Astrocyte (in vitro differentiated cells and primary cell): ENCODE measurements at regions not wholly inside any gene's neighbourhood (a gene's known extent, or its start where the extent isn't known, plus 50 kb on each side); places are given as distances from the start of the nearest gene placed in this dataset.

Experiments used
- EZH2 ChIP-seq: IDR thresholded peaks from 2 replicates; pipeline ENCODE4 v1.6.1; 2012; ENCODE audit warnings: mild to moderate bottlenecking, low read length, inconsistent platforms; ENCODE audit not compliant: insufficient read depth
- TF ChIP-seq, protein P1 (sequence below): IDR thresholded peaks from 2 replicates; pipeline ENCODE4 v1.5.1; 2011; ENCODE audit warnings: low read depth, mild to moderate bottlenecking, inconsistent platforms, low read length, moderate library complexity; ENCODE audit not compliant: insufficient read depth

DNA sequence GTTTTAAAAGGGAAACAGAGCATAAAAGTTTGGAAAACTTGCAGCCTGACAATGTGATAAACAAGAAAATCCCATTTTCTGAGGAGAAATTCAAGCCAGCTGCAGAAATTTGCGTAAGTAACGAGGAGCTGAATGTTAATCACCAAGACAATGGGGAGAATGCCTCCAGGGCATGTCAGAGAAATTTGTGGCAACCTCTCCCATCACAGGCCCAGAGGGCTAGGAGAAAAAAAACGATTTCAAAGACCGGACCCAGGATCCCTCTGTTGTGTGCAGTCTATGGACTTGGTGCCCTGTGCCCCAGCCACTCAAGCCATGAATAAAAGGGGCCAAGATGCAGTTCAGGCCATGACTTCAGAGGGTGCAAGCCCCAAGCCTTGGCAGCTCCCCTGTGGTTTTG, 355.4 kb upstream of the NDST3 start:
- TF ChIP-seq, protein P1, sequence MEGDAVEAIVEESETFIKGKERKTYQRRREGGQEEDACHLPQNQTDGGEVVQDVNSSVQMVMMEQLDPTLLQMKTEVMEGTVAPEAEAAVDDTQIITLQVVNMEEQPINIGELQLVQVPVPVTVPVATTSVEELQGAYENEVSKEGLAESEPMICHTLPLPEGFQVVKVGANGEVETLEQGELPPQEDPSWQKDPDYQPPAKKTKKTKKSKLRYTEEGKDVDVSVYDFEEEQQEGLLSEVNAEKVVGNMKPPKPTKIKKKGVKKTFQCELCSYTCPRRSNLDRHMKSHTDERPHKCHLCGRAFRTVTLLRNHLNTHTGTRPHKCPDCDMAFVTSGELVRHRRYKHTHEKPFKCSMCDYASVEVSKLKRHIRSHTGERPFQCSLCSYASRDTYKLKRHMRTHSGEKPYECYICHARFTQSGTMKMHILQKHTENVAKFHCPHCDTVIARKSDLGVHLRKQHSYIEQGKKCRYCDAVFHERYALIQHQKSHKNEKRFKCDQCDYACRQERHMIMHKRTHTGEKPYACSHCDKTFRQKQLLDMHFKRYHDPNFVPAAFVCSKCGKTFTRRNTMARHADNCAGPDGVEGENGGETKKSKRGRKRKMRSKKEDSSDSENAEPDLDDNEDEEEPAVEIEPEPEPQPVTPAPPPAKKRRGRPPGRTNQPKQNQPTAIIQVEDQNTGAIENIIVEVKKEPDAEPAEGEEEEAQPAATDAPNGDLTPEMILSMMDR: no peak
- TF ChIP-seq EZH2: no peak
